NT2/D1 (cell line): ENCODE measurements at regions not wholly inside any gene's neighbourhood (a gene's known extent, or its start where the extent isn't known, plus 50 kb on each side); places are given as distances from the start of the nearest gene placed in this dataset.
"Not testable (repeated sequence)": the region's sequence is repeated elsewhere in the genome, so short reads cannot be mapped to it uniquely, and the experiment has no call there.

ENCODE experiments used
- DNase-seq: peaks from one replicate; pipeline ENCODE4 v3.0.0-alpha.2; 2011; ENCODE audit warnings: low read depth, low spot score
- H3K27me3 ChIP-seq: 2 replicates; pipeline ENCODE4 v1.6.0; 2011; ENCODE audit warnings: mild to moderate bottlenecking; ENCODE audit not compliant: insufficient read length, insufficient read depth
- H3K36me3 ChIP-seq: 2 replicates; pipeline ENCODE4 v1.6.1; 2011; ENCODE audit warnings: mild to moderate bottlenecking, low read length, mixed read lengths; ENCODE audit not compliant: insufficient read depth, insufficient read length
- H3K4me1 ChIP-seq: 2 replicates; pipeline ENCODE4 v1.5.1; 2011; ENCODE audit not compliant: insufficient read depth, insufficient read length
- H3K4me3 ChIP-seq: 2 replicates; pipeline ENCODE4 v1.5.1; 2011; ENCODE audit warnings: low read depth; ENCODE audit not compliant: insufficient read length
- H3K9ac ChIP-seq: 2 replicates; pipeline ENCODE4 v1.6.0; 2011; ENCODE audit warnings: low read depth; ENCODE audit not compliant: insufficient read length
- H3K9me3 ChIP-seq: 2 replicates; pipeline ENCODE4 v1.5.1; 2011; ENCODE audit warnings: mild to moderate bottlenecking, low read length; ENCODE audit not compliant: insufficient read depth
- SUZ12 ChIP-seq: IDR thresholded peaks from 2 replicates; pipeline ENCODE4 v1.6.1; 2011; ENCODE audit not compliant: insufficient read length, insufficient read depth; ENCODE audit errors: extremely low read depth
- YY1 ChIP-seq: IDR thresholded peaks from 2 replicates; pipeline ENCODE4 v1.6.1; 2011; ENCODE audit not compliant: insufficient read length, insufficient read depth
- ZNF274 ChIP-seq: IDR thresholded peaks from 2 replicates; pipeline ENCODE4 v1.6.1; 2011; ENCODE audit warnings: mild to moderate bottlenecking, low read depth, low read length

DNA sequence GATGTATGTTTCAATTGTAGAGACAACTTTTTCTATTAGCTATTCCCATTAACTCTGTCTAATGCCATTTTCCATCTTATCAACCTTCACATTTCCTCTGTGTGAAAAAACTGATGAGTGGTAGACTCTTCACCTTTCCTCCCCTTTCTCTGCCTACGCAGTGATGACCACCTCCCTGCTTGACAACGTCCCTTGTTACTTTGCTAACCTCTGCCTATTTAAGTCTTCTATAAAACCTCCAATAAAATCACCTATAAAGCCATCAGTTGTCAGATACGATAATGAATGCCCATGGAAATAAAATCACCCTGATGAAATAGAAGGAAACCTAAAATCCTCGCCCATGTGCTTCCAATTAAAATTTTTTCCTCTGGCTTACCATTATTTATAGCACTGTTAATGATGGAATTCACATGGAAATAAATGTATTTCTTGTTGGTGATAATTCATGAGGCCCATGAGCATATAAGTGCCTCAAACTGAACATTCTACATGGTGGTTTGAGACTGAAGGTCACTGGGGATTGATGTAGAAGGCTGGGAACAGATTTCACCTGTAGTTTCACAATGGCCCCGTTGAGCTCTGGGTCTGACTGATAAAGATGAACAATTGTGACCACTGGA is 1454.0 kb upstream of the SEL1L start:
- TF ChIP-seq SUZ12 = no peak
- no peak for TF ChIP-seq YY1
- no peak for TF ChIP-seq ZNF274
- DNase-seq = no peak
- Histone ChIP-seq H3K9me3 (no peaks in the 10 kb centered on the region), H3K27me3 (no peaks in the 10 kb centered on the region), H3K36me3 (no peaks in the 10 kb centered on the region), H3K9ac (no peak overlapping the region), H3K4me1 (no peaks in the 10 kb centered on the region), H3K4me3 (no peak overlapping the region)

DNA sequence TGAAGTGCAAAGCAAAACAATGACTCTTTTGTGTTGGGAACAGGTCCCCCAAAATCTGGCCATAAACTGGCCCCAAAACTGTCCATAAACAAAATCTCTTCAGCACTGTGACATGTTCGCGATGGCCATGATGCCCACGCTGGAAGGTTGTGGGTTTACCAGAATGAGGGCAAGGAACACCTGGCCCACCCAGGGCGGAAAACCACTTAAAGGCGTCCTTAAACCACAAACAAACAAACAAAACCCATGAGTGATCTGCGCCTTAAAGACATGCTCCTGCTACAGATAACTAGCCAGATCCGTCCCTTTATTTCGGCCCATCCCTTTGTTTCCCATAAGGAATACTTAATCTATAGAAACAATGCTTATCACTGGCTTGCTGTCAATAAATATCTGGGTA is 1460.9 kb upstream of the SEL1L start:
- H3K36me3 ChIP-seq, H3K9me3 ChIP-seq, H3K4me3 ChIP-seq, DNase-seq, H3K9ac ChIP-seq, H3K27me3 ChIP-seq, H3K4me1 ChIP-seq: not testable (repeated sequence)

DNA sequence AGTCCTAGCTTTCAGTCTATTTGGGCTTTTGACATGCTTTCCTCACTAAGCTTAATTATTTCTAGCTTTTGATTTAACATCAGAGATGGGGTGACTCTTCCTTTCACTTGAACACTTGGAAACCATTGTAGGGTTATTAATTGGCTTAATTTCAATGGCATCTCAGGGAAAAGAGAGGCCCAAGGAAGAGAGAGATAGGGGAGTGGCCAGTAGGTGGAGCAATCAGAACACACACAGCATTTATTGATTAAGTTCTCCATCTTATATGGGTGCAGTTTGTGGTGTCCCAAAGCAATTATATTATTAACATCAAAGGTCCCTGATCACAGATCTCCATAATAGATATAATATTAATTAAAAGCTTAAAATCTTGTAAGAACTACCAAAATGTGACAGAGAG is 1466.1 kb upstream of the SEL1L start:
- Histone ChIP-seq H3K4me3 (no peak overlapping the region), H3K4me1 (no peaks in the 10 kb centered on the region), H3K36me3 (no peaks in the 10 kb centered on the region), H3K9ac (no peak overlapping the region), H3K27me3 (no peaks in the 10 kb centered on the region), H3K9me3 (no peaks in the 10 kb centered on the region)
- DNase-seq = no peak
- no peak for TF ChIP-seq YY1
- no peak for TF ChIP-seq ZNF274
- no peak for TF ChIP-seq SUZ12

DNA sequence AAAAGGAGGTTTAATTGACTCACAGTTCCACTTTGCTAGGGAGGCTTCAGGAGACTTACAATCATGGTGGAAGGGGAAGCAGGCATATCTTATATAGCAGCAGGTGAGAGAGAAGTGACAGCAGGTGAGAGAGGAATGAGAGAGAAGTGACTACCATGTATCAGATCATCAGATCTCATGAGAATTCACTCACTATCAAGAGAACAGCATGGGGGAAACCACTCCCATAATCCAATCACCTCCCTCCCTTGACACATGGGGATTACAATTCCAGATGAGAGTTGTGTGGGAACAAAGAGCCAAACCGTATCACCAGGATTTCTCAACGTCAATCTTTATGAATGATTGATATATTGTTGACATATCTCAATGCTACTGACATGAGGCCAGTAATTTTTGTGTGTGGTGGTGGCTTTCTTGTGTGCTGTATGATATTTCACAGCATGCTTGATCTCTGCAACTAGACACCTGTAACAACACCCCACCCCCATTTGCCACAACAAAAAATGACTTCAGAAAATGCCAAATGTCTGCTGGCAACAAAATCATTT is 1470.9 kb upstream of the SEL1L start:
- no peak for TF ChIP-seq SUZ12
- no peak for TF ChIP-seq YY1
- no peak for TF ChIP-seq ZNF274

DNA sequence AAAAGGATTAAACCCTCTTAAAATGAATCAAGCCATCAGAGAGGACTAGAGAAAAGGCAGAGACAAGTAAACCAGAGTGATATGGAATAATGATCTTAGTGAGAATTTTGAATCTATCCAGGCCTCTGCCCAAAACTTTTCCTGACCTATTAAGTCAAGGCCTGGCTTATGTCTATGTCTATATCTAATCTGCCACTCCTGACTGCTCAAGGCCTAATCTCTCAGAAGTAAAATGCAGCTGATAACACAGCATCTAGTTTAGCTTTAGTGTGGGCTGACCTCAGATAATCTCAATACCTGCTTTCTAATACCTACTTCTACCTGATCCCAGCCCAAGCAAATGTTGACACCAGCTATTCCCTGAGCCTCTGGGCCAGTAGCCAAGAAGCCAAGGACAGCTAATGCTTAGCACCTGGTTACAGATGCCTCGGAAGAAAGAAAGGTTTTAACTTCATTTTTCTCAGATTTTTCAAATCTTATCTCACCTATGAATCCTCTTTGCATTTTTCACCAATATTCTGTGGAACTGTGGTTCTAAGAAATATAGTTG is 1472.5 kb upstream of the SEL1L start:
- Histone ChIP-seq H3K9me3 (peaks cover 8% of the 10 kb centered on the region; the same call in 1 of the 2 replicates), H3K9ac (no peak overlapping the region), H3K27me3 (no peaks in the 10 kb centered on the region), H3K4me1 (no peaks in the 10 kb centered on the region), H3K4me3 (no peak overlapping the region), H3K36me3 (no peaks in the 10 kb centered on the region)
- TF ChIP-seq YY1 (no peak), SUZ12 (no peak), ZNF274 (no peak)
- no peak for DNase-seq

More for the DNA sequence above, 1470.9 kb upstream of the SEL1L start:
- no peak for DNase-seq
- Histone ChIP-seq H3K9me3 (peaks cover 4% of the 10 kb centered on the region; the same call in 1 of the 2 replicates), H3K36me3 (no peaks in the 10 kb centered on the region), H3K4me1 (no peaks in the 10 kb centered on the region), H3K9ac (no peak overlapping the region), H3K27me3 (no peaks in the 10 kb centered on the region), H3K4me3 (no peak overlapping the region)

DNA sequence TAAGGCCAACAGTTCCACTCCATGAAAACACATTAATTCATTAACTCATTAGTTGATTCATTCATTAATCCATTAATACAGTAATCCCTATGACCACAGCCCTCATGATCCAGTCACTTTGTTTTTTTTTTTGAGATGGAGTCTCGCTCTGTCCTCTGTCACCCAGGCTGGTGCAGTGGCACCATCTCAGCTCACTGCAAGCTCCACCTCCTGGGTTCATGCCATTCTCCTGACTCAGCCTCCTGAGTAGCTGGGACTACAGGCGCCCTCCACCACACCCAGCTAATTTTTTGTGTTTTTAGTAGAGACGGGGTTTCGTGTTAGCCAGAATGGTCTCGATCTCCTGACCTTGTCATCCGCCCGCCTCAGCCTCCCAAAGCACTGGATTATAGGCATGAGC is 1473.4 kb upstream of the SEL1L start:
- H3K4me3 ChIP-seq, H3K9me3 ChIP-seq, DNase-seq: not testable (repeated sequence)

DNA sequence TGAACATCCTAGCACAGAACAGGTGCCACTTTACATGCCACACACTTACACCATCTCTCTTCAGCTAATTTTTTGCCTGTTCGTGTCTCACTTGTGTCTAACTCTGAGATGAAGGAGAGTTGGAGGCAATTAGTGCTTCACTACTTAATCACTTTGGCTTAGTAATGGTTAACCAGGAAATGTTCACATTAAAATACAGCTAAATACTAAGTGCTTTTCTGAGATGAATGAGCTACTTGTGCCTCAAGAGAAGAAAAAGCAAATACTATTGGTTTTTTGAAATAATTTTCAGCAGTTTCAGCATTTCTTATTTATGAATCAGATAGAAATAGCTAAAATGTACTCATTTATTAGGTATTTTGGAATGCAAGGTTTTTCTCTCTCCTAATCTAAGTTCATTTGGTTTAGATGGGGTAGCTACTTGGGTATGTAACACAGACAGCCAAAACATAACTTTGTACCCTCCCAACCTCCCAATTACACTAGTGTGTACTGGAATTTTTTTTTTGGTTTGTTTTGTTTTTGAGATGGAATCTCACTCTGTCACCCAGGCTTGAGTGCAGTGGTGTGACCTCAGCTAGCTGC is 1474.1 kb upstream of the SEL1L start:
- Histone ChIP-seq H3K9ac (no peak overlapping the region), H3K4me3 (no peak overlapping the region), H3K36me3 (no peaks in the 10 kb centered on the region), H3K9me3 (peaks cover 8% of the 10 kb centered on the region; the same call in 1 of the 2 replicates), H3K27me3 (no peaks in the 10 kb centered on the region), H3K4me1 (no peaks in the 10 kb centered on the region)
- TF ChIP-seq YY1 = no peak
- TF ChIP-seq ZNF274 = no peak
- TF ChIP-seq SUZ12 = no peak
- no peak for DNase-seq

More for the DNA sequence above, 1473.4 kb upstream of the SEL1L start:
- not testable (repeated sequence) for H3K36me3 ChIP-seq, H3K9ac ChIP-seq, H3K4me1 ChIP-seq, H3K27me3 ChIP-seq
